WTC11 (cell line): ENCODE measurements at regions not wholly inside any gene's neighbourhood (a gene's known extent, or its start where the extent isn't known, plus 50 kb on each side); places are given as distances from the start of the nearest gene placed in this dataset.

Experiments used
- ATF6 ChIP-seq: sonication (generic); formaldehyde crosslinking; IDR thresholded peaks from 2 replicates; pipeline ENCODE4 v1.8.1; 2023; ENCODE audit warnings: mild to moderate bottlenecking, missing genetic modification reagents
- CREB1 ChIP-seq: sonication (generic); formaldehyde crosslinking; IDR thresholded peaks from 2 replicates; pipeline ENCODE4 v1.8.0; 2023; ENCODE audit warnings: mild to moderate bottlenecking, missing genetic modification reagents
- FOXJ3 ChIP-seq: sonication (generic); formaldehyde crosslinking; IDR thresholded peaks from 2 replicates; pipeline ENCODE4 v1.9.0; 2021; ENCODE audit warnings: missing genetic modification reagents, mild to moderate bottlenecking, borderline replicate concordance
- IRF2 ChIP-seq: sonication (generic); formaldehyde crosslinking; IDR thresholded peaks from 2 replicates; pipeline ENCODE4 v1.8.0; 2022; ENCODE audit warnings: low read depth, missing genetic modification reagents, borderline replicate concordance
- NFYB ChIP-seq: sonication (generic); formaldehyde crosslinking; conservative IDR thresholded peaks from 2 replicates; pipeline ENCODE4 v1.8.0; 2022; ENCODE audit warnings: low read depth, missing genetic modification reagents
- SMAD3 ChIP-seq: sonication (generic); formaldehyde crosslinking; IDR thresholded peaks from 2 replicates; pipeline ENCODE4 v1.8.0; 2022; ENCODE audit warnings: missing genetic modification reagents, mild to moderate bottlenecking, borderline replicate concordance
- TCF7 ChIP-seq: sonication (generic); formaldehyde crosslinking; IDR thresholded peaks from 2 replicates; pipeline ENCODE4 v1.8.0; 2022; ENCODE audit warnings: mild to moderate bottlenecking, low read depth, missing genetic modification reagents, moderate library complexity
- TF ChIP-seq, protein P1 (sequence below): fragments of 200-600 bp; IDR thresholded peaks from 2 replicates; pipeline ENCODE4 v1.8.0; 2022; ENCODE audit warnings: antibody characterized with exemption

- TF ChIP-seq, protein P1, sequence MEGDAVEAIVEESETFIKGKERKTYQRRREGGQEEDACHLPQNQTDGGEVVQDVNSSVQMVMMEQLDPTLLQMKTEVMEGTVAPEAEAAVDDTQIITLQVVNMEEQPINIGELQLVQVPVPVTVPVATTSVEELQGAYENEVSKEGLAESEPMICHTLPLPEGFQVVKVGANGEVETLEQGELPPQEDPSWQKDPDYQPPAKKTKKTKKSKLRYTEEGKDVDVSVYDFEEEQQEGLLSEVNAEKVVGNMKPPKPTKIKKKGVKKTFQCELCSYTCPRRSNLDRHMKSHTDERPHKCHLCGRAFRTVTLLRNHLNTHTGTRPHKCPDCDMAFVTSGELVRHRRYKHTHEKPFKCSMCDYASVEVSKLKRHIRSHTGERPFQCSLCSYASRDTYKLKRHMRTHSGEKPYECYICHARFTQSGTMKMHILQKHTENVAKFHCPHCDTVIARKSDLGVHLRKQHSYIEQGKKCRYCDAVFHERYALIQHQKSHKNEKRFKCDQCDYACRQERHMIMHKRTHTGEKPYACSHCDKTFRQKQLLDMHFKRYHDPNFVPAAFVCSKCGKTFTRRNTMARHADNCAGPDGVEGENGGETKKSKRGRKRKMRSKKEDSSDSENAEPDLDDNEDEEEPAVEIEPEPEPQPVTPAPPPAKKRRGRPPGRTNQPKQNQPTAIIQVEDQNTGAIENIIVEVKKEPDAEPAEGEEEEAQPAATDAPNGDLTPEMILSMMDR: no peak
- TF ChIP-seq CREB1 (CRISPR knock-in tag): no peak
- TF ChIP-seq NFYB (CRISPR knock-in tag): no peak
- TF ChIP-seq FOXJ3 (CRISPR knock-in tag): no peak
- no peak for TF ChIP-seq IRF2
- TF ChIP-seq SMAD3: no peak
- TF ChIP-seq TCF7 (CRISPR knock-in tag): no peak
- no peak for TF ChIP-seq ATF6 (CRISPR knock-in tag)
Measured at GRCh38 chr7:13829231-13829630, 160.2 kb downstream of the ETV1 start.
